ENCODE measurements at regions not wholly inside any gene's neighbourhood (a gene's known extent, or its start where the extent isn't known, plus 50 kb on each side); places are given as distances from the start of the nearest gene placed in this dataset.

DNA sequence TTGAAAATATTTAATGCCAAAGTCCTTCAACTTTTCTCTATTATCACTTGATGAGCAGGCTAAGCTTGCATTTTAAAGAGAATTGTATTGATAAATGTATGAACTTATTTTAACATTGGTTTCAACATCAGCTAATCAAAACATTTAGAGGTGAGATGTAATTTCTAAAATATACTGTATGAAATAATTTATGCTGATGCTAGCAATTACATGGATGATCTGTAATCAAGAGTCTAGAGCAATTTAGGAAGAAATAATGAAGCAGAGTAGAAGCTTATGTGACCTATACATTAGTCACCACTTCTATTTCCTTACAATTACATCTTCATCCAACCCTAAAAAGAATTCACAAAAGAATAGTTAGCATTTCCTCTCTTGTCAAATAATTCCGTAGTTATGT, 226.8 kb downstream of the KLHL4 start:
- H3K27ac Mint-ChIP-seq: no peak overlapping the region
- no peaks in the 10 kb centered on the region for H3K4me1 Mint-ChIP-seq
- H3K36me3 Mint-ChIP-seq (ENCODE audit: low read depth): no peaks in the 10 kb centered on the region

More for the DNA sequence above, 226.8 kb downstream of the KLHL4 start:
- TF ChIP-seq JUNB (IDR thresholded peaks at IDR 0.05; ENCODE audit: unreplicated experiment): no peak
- no peak for TF ChIP-seq CREB1 (CRISPR knock-in tag; IDR thresholded peaks at IDR 0.05; ENCODE audit: low read depth)
- no peak for TF ChIP-seq EZH2phosphoT487 (IDR thresholded peaks at IDR 0.05; ENCODE audit: unreplicated experiment)
- TF ChIP-seq, protein P1, sequence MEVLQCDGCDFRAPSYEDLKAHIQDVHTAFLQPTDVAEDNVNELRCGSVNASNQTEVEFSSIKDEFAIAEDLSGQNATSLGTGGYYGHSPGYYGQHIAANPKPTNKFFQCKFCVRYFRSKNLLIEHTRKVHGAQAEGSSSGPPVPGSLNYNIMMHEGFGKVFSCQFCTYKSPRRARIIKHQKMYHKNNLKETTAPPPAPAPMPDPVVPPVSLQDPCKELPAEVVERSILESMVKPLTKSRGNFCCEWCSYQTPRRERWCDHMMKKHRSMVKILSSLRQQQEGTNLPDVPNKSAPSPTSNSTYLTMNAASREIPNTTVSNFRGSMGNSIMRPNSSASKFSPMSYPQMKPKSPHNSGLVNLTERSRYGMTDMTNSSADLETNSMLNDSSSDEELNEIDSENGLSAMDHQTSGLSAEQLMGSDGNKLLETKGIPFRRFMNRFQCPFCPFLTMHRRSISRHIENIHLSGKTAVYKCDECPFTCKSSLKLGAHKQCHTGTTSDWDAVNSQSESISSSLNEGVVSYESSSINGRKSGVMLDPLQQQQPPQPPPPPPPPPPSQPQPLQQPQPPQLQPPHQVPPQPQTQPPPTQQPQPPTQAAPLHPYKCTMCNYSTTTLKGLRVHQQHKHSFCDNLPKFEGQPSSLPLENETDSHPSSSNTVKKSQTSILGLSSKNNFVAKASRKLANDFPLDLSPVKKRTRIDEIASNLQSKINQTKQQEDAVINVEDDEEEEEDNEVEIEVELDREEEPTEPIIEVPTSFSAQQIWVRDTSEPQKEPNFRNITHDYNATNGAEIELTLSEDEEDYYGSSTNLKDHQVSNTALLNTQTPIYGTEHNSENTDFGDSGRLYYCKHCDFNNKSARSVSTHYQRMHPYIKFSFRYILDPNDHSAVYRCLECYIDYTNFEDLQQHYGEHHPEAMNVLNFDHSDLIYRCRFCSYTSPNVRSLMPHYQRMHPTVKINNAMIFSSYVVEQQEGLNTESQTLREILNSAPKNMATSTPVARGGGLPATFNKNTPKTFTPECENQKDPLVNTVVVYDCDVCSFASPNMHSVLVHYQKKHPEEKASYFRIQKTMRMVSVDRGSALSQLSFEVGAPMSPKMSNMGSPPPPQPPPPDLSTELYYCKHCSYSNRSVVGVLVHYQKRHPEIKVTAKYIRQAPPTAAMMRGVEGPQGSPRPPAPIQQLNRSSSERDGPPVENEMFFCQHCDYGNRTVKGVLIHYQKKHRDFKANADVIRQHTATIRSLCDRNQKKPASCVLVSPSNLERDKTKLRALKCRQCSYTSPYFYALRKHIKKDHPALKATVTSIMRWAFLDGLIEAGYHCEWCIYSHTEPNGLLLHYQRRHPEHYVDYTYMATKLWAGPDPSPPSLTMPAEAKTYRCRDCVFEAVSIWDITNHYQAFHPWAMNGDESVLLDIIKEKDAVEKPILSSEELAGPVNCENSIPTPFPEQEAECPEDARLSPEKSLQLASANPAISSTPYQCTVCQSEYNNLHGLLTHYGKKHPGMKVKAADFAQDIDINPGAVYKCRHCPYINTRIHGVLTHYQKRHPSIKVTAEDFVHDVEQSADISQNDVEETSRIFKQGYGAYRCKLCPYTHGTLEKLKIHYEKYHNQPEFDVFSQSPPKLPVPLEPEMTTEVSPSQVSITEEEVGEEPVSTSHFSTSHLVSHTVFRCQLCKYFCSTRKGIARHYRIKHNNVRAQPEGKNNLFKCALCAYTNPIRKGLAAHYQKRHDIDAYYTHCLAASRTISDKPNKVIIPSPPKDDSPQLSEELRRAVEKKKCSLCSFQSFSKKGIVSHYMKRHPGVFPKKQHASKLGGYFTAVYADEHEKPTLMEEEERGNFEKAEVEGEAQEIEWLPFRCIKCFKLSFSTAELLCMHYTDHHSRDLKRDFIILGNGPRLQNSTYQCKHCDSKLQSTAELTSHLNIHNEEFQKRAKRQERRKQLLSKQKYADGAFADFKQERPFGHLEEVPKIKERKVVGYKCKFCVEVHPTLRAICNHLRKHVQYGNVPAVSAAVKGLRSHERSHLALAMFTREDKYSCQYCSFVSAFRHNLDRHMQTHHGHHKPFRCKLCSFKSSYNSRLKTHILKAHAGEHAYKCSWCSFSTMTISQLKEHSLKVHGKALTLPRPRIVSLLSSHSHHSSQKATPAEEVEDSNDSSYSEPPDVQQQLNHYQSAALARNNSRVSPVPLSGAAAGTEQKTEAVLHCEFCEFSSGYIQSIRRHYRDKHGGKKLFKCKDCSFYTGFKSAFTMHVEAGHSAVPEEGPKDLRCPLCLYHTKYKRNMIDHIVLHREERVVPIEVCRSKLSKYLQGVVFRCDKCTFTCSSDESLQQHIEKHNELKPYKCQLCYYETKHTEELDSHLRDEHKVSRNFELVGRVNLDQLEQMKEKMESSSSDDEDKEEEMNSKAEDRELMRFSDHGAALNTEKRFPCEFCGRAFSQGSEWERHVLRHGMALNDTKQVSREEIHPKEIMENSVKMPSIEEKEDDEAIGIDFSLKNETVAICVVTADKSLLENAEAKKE (CRISPR knock-in tag; IDR thresholded peaks at IDR 0.05): no peak
- TF ChIP-seq, protein P2, sequence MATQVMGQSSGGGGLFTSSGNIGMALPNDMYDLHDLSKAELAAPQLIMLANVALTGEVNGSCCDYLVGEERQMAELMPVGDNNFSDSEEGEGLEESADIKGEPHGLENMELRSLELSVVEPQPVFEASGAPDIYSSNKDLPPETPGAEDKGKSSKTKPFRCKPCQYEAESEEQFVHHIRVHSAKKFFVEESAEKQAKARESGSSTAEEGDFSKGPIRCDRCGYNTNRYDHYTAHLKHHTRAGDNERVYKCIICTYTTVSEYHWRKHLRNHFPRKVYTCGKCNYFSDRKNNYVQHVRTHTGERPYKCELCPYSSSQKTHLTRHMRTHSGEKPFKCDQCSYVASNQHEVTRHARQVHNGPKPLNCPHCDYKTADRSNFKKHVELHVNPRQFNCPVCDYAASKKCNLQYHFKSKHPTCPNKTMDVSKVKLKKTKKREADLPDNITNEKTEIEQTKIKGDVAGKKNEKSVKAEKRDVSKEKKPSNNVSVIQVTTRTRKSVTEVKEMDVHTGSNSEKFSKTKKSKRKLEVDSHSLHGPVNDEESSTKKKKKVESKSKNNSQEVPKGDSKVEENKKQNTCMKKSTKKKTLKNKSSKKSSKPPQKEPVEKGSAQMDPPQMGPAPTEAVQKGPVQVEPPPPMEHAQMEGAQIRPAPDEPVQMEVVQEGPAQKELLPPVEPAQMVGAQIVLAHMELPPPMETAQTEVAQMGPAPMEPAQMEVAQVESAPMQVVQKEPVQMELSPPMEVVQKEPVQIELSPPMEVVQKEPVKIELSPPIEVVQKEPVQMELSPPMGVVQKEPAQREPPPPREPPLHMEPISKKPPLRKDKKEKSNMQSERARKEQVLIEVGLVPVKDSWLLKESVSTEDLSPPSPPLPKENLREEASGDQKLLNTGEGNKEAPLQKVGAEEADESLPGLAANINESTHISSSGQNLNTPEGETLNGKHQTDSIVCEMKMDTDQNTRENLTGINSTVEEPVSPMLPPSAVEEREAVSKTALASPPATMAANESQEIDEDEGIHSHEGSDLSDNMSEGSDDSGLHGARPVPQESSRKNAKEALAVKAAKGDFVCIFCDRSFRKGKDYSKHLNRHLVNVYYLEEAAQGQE (IDR thresholded peaks at IDR 0.05; ENCODE audit: unreplicated experiment): no peak
- TF ChIP-seq STAT1 (IDR thresholded peaks at IDR 0.05; ENCODE audit: unreplicated experiment): no peak
- no peak for TF ChIP-seq ZNF114 (CRISPR knock-in tag; IDR thresholded peaks at IDR 0.05)
- no peak for TF ChIP-seq ZNF331 (CRISPR knock-in tag; IDR thresholded peaks at IDR 0.05; ENCODE audit: low read depth)
- no peak for TF ChIP-seq EZH2 (IDR thresholded peaks at IDR 0.05; ENCODE audit: low read depth, unreplicated experiment)
- TF ChIP-seq, protein P3, sequence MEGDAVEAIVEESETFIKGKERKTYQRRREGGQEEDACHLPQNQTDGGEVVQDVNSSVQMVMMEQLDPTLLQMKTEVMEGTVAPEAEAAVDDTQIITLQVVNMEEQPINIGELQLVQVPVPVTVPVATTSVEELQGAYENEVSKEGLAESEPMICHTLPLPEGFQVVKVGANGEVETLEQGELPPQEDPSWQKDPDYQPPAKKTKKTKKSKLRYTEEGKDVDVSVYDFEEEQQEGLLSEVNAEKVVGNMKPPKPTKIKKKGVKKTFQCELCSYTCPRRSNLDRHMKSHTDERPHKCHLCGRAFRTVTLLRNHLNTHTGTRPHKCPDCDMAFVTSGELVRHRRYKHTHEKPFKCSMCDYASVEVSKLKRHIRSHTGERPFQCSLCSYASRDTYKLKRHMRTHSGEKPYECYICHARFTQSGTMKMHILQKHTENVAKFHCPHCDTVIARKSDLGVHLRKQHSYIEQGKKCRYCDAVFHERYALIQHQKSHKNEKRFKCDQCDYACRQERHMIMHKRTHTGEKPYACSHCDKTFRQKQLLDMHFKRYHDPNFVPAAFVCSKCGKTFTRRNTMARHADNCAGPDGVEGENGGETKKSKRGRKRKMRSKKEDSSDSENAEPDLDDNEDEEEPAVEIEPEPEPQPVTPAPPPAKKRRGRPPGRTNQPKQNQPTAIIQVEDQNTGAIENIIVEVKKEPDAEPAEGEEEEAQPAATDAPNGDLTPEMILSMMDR (conservative IDR thresholded peaks at IDR 0.05; ENCODE audit: low read depth in 2 of 2): no peak
- TF ChIP-seq, protein P4, sequence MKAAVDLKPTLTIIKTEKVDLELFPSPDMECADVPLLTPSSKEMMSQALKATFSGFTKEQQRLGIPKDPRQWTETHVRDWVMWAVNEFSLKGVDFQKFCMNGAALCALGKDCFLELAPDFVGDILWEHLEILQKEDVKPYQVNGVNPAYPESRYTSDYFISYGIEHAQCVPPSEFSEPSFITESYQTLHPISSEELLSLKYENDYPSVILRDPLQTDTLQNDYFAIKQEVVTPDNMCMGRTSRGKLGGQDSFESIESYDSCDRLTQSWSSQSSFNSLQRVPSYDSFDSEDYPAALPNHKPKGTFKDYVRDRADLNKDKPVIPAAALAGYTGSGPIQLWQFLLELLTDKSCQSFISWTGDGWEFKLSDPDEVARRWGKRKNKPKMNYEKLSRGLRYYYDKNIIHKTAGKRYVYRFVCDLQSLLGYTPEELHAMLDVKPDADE (IDR thresholded peaks at IDR 0.05): no peak
- no peak for TF ChIP-seq NANOG (IDR thresholded peaks at IDR 0.05; ENCODE audit: borderline replicate concordance)
- TF ChIP-seq POLR2AphosphoS5 (IDR thresholded peaks at IDR 0.05; ENCODE audit: low read depth): no peak
- ATAC-seq (no peak), DNase-seq (ENCODE audit: low spot score) (no peak)
- Histone ChIP-seq H3K4me2 (no peak overlapping the region), H3K4me1 (ENCODE audit: insufficient read depth) (no peaks in the 10 kb centered on the region), H2AFZ (no peak overlapping the region), H3K79me2 (replicated peaks; ENCODE audit: insufficient read depth) (no peaks in the 10 kb centered on the region), H4K20me1 (replicated peaks; ENCODE audit: insufficient read depth) (no peaks in the 10 kb centered on the region), H3K27ac (ENCODE audit: low read depth) (no peak overlapping the region), H3K4me3 (no peak overlapping the region), H3K9me2 (ENCODE audit: insufficient read depth) (no peaks in the 10 kb centered on the region), H3F3A (replicated peaks; ENCODE audit: low read depth) (no peaks in the 10 kb centered on the region), H3K27me3 (ENCODE audit: insufficient read depth) (no peaks in the 10 kb centered on the region), H3K36me3 (ENCODE audit: insufficient read depth) (no peaks in the 10 kb centered on the region)
- Mint-ChIP-seq H3K4me3 (no peak overlapping the region), H3K27me3 (ENCODE audit: insufficient read depth, low read depth, poor library complexity) (no peaks in the 10 kb centered on the region), H3K9me3 (no peaks in the 10 kb centered on the region)

All from GM23338 (cell line).